Breast epithelium (tissue), 4 donors: ENCODE measurements at regions not wholly inside any gene's neighbourhood (a gene's known extent, or its start where the extent isn't known, plus 50 kb on each side); places are given as distances from the start of the nearest gene placed in this dataset.

Source experiments
- DNase-seq, 2 donors: peaks; one replicate each; pipeline ENCODE4 v3.0.0-alpha.2; 2019; ENCODE audit warnings: low spot score in 2 of 2
- H3K27ac ChIP-seq, 2 donors: fragments of 200-600 bp; sonication (generic) in 1 of 2; one replicate each; pipeline ENCODE4 v1.5.1; 2016 to 2019; ENCODE audit warnings: mild to moderate bottlenecking in 1 of 2
- H3K27me3 ChIP-seq, 2 donors: fragments of 200-600 bp; sonication (generic) in 1 of 2; one replicate each; pipeline versions ENCODE4 v1.5.1 to v1.6.0; 2017 to 2019; ENCODE audit warnings: control low read depth in 1 of 2, mild to moderate bottlenecking in 1 of 2
- H3K36me3 ChIP-seq: fragments of 200-600 bp; one replicate; pipeline ENCODE4 v1.5.1; 2019
- H3K4me1 ChIP-seq, 2 donors: fragments of 200-600 bp; sonication (generic); one replicate each; pipeline ENCODE4 v1.5.1; 2016 to 2019; ENCODE audit warnings: control low read depth in 1 of 2
- H3K4me3 ChIP-seq, 3 donors: fragments of 200-600 bp; sonication (generic); 1 replicate in 2 of 3; 2 replicates in 1 of 3; pipeline ENCODE4 v1.5.1; 2016 to 2019; ENCODE audit warnings: mild to moderate bottlenecking in 3 of 3, moderate library complexity in 2 of 3
- H3K9me3 ChIP-seq, 2 donors: fragments of 200-600 bp; sonication (generic) in 1 of 2; one replicate each; pipeline ENCODE4 v1.5.1; 2016 to 2019; ENCODE audit warnings: control low read depth in 1 of 2
- CTCF ChIP-seq, 3 donors: fragments of 450-650 bp; IDR thresholded peaks; one replicate each; pipeline ENCODE4 v1.5.1; 2016 to 2017; ENCODE audit warnings: antibody characterized with exemption in 3 of 3, mild to moderate bottlenecking in 3 of 3, moderate library complexity in 3 of 3
- POLR2A ChIP-seq: fragments of 450-650 bp; IDR thresholded peaks from one replicate; pipeline ENCODE4 v1.6.1; 2016; ENCODE audit warnings: antibody characterized with exemption, mild to moderate bottlenecking, moderate library complexity
- POLR2AphosphoS5 ChIP-seq, 3 donors: sonication (generic); formaldehyde crosslinking; IDR thresholded peaks; one replicate each; pipeline ENCODE4 v1.6.1; 2017; ENCODE audit warnings: antibody characterized with exemption in 3 of 3
- intact Hi-C: fragments of 100-400 bp; cut with DNase I; formaldehyde crosslinking; loops from one replicate; pipeline ENCODE4 v1.15.1; 2023; ENCODE audit warnings: low total_unique reads

GRCh38 chr1:105736349-105736748 lies 1320.1 kb upstream of the PRMT6 start:
- Histone ChIP-seq H3K9me3 (no peaks in the 10 kb centered on the region), H3K36me3 (no peaks in the 10 kb centered on the region), H3K4me3 (no peak overlapping the region), H3K27ac (no peak overlapping the region), H3K4me1 (no peaks in the 10 kb centered on the region), H3K27me3 (no peaks in the 10 kb centered on the region)
- TF ChIP-seq CTCF (IDR thresholded peaks at IDR 0.05) (no peak), POLR2A (no peak), POLR2AphosphoS5 (IDR thresholded peaks at IDR 0.05) (no peak)
- intact Hi-C loops, result no loop called here
- DNase-seq, result no peak

GRCh38 chr1:105779727-105780126 lies 1276.7 kb upstream of the PRMT6 start:
- TF ChIP-seq POLR2A, result no peak
- TF ChIP-seq CTCF (IDR thresholded peaks at IDR 0.05), result no peak
- no peak for TF ChIP-seq POLR2AphosphoS5 (IDR thresholded peaks at IDR 0.05)
- no peak for DNase-seq
- Histone ChIP-seq H3K36me3 (no peaks in the 10 kb centered on the region), H3K9me3 (peaks cover 0 to 5% of the 10 kb centered on the region in 2 donors), H3K27ac (no peak overlapping the region), H3K4me1 (no peaks in the 10 kb centered on the region), H3K4me3 (no peak overlapping the region), H3K27me3 (no peaks in the 10 kb centered on the region)
- intact Hi-C loops, result no loop called here

- intact Hi-C loops, result no loop called here
- no peaks in the 10 kb centered on the region for H3K36me3 ChIP-seq
- DNase-seq, result no peak
- H3K27ac ChIP-seq, result no peak overlapping the region
- no peaks in the 10 kb centered on the region for H3K27me3 ChIP-seq
- H3K4me1 ChIP-seq, result no peaks in the 10 kb centered on the region
- H3K9me3 ChIP-seq, result no peaks in the 10 kb centered on the region
- H3K4me3 ChIP-seq, result no peak overlapping the region
- TF ChIP-seq CTCF (IDR thresholded peaks at IDR 0.05) (no peak), POLR2A (no peak), POLR2AphosphoS5 (IDR thresholded peaks at IDR 0.05) (no peak)
Measured at GRCh38 chr1:105785021-105785420, 1271.5 kb upstream of the PRMT6 start.

GRCh38 chr1:105793536-105794146 lies 1262.8 kb upstream of the PRMT6 start:
- Histone ChIP-seq H3K4me1 (no peaks in the 10 kb centered on the region), H3K36me3 (no peaks in the 10 kb centered on the region), H3K27ac (no peak overlapping the region), H3K9me3 (no peaks in the 10 kb centered on the region), H3K27me3 (no peaks in the 10 kb centered on the region), H3K4me3 (no peak overlapping the region)
- no peak for DNase-seq
- intact Hi-C loops, result no loop called here
- TF ChIP-seq CTCF (IDR thresholded peaks at IDR 0.05) (peak in 1 of 3 donors; percentile 11), POLR2AphosphoS5 (IDR thresholded peaks at IDR 0.05) (no peak), POLR2A (no peak)

GRCh38 chr1:105795741-105796140 lies 1260.7 kb upstream of the PRMT6 start:
- intact Hi-C loops, result no loop called here
- Histone ChIP-seq H3K27me3 (no peaks in the 10 kb centered on the region), H3K4me3 (no peak overlapping the region), H3K9me3 (no peaks in the 10 kb centered on the region), H3K36me3 (no peaks in the 10 kb centered on the region), H3K4me1 (no peaks in the 10 kb centered on the region), H3K27ac (no peak overlapping the region)
- no peak for TF ChIP-seq CTCF (IDR thresholded peaks at IDR 0.05)
- TF ChIP-seq POLR2AphosphoS5 (IDR thresholded peaks at IDR 0.05), result no peak
- no peak for TF ChIP-seq POLR2A
- no peak for DNase-seq
